Hepatocyte (in vitro differentiated cells): ENCODE measurements at regions not wholly inside any gene's neighbourhood (a gene's known extent, or its start where the extent isn't known, plus 50 kb on each side); places are given as distances from the start of the nearest gene placed in this dataset.

Experiments used
- DNase-seq: peaks from one replicate; pipeline ENCODE4 v3.0.0-alpha.2; 2016; ENCODE audit warnings: low spot score
- H2AFZ ChIP-seq: fragments of 200-600 bp; sonication (generic); 2 replicates; pipeline ENCODE4 v1.6.0; 2016; ENCODE audit warnings: antibody characterized with exemption, mild to moderate bottlenecking
- H3K27ac ChIP-seq: fragments of 200-600 bp; sonication (generic); 2 replicates; pipeline ENCODE4 v1.5.1; 2016; ENCODE audit warnings: mild to moderate bottlenecking
- H3K27me3 ChIP-seq: fragments of 200-600 bp; sonication (generic); 2 replicates; pipeline ENCODE4 v1.6.1; 2016
- H3K36me3 ChIP-seq: fragments of 200-600 bp; sonication (generic); replicated peaks from 2 replicates; pipeline ENCODE4 v1.5.1; 2016; ENCODE audit warnings: low read depth; ENCODE audit not compliant: insufficient read depth
- H3K4me1 ChIP-seq: fragments of 200-600 bp; sonication (generic); 2 replicates; pipeline ENCODE4 v1.5.1; 2016; ENCODE audit warnings: mild to moderate bottlenecking, moderate library complexity; ENCODE audit not compliant: insufficient read depth
- H3K4me2 ChIP-seq: fragments of 200-600 bp; sonication (generic); 2 replicates; pipeline ENCODE4 v1.6.0; 2016
- H3K4me3 ChIP-seq: fragments of 200-600 bp; sonication (generic); 2 replicates; pipeline ENCODE4 v1.5.1; 2016; ENCODE audit warnings: mild to moderate bottlenecking
- H3K79me2 ChIP-seq: fragments of 200-600 bp; sonication (generic); 2 replicates; pipeline ENCODE4 v1.6.0; 2017; ENCODE audit warnings: mild to moderate bottlenecking
- H3K9me2 ChIP-seq: fragments of 200-600 bp; sonication (generic); replicated peaks from 2 replicates; pipeline ENCODE4 v1.6.0; 2017; ENCODE audit warnings: mild to moderate bottlenecking; ENCODE audit not compliant: insufficient read depth
- H3K9me3 ChIP-seq: fragments of 200-600 bp; sonication (generic); 2 replicates; pipeline ENCODE4 v1.5.1; 2016; ENCODE audit warnings: low read depth, mild to moderate bottlenecking
- H4K20me1 ChIP-seq: fragments of 200-600 bp; sonication (generic); 2 replicates; pipeline ENCODE4 v1.6.0; 2016; ENCODE audit warnings: mild to moderate bottlenecking; ENCODE audit not compliant: insufficient read depth, poor library complexity, severe bottlenecking
- CTCF ChIP-seq: fragments of 200-600 bp; sonication (generic); IDR thresholded peaks from 2 replicates; pipeline ENCODE4 v1.5.1; 2016; ENCODE audit warnings: antibody characterized with exemption, mild to moderate bottlenecking; ENCODE audit not compliant: poor library complexity
- EZH2 ChIP-seq: fragments of 200-600 bp; sonication (generic); IDR thresholded peaks from 2 replicates; pipeline ENCODE4 v1.6.1; 2016; ENCODE audit warnings: antibody characterized with exemption, mild to moderate bottlenecking, borderline replicate concordance
- EZH2phosphoT487 ChIP-seq: fragments of 200-600 bp; sonication (generic); IDR thresholded peaks from one replicate; pipeline ENCODE4 v1.6.1; 2018; ENCODE audit warnings: antibody characterized with exemption, mild to moderate bottlenecking, low read depth, moderate library complexity; ENCODE audit not compliant: unreplicated experiment, severe bottlenecking
- WGBS: methylation state at CpG from one replicate; pipeline ENCODE4 v1.1.6; 2016; ENCODE audit warnings: low lambda C conversion rate; ENCODE audit errors: missing lambda C conversion rate; 5-methylcytosine and 5-hydroxymethylcytosine counted together

- TF ChIP-seq EZH2phosphoT487 (no peak), CTCF (no peak), EZH2 (no peak)
- H4K20me1 ChIP-seq: no peaks in the 10 kb centered on the region
These were observed 264.0 kb upstream of the ANO5 start for GRCh38 chr11:21928847-21929246.

GRCh38 chr11:21930408-21930807 lies 262.5 kb upstream of the ANO5 start:
- Histone ChIP-seq H3K9me3 (no peaks in the 10 kb centered on the region), H2AFZ (no peak overlapping the region), H4K20me1 (no peaks in the 10 kb centered on the region), H3K4me1 (no peaks in the 10 kb centered on the region), H3K27ac (no peak overlapping the region), H3K9me2 (no peaks in the 10 kb centered on the region), H3K27me3 (no peaks in the 10 kb centered on the region), H3K79me2 (no peaks in the 10 kb centered on the region), H3K4me2 (no peak overlapping the region), H3K36me3 (no peaks in the 10 kb centered on the region), H3K4me3 (no peak overlapping the region)
- TF ChIP-seq EZH2phosphoT487 (no peak), CTCF (no peak), EZH2 (no peak)
- 94% methylated on average over 2 of the region's 2 CpGs for WGBS
- no peak for DNase-seq

More at GRCh38 chr11:21928847-21929246, 264.0 kb upstream of the ANO5 start:
- H3K79me2 ChIP-seq: no peaks in the 10 kb centered on the region
- H3K27me3 ChIP-seq: no peaks in the 10 kb centered on the region
- no peak for DNase-seq
- H3K36me3 ChIP-seq: no peaks in the 10 kb centered on the region
- no peaks in the 10 kb centered on the region for H3K4me1 ChIP-seq
- no peak overlapping the region for H3K27ac ChIP-seq
- H3K9me2 ChIP-seq: no peaks in the 10 kb centered on the region
- H3K4me3 ChIP-seq: no peak overlapping the region
- no peak overlapping the region for H2AFZ ChIP-seq
- WGBS: 76% methylated on average over 2 of the region's 2 CpGs
- H3K9me3 ChIP-seq: no peaks in the 10 kb centered on the region
- no peak overlapping the region for H3K4me2 ChIP-seq

GRCh38 chr11:21931436-21932101 lies 261.3 kb upstream of the ANO5 start:
- TF ChIP-seq EZH2phosphoT487 (no peak), EZH2 (no peak), CTCF (no peak)
- Histone ChIP-seq H3K79me2 (no peaks in the 10 kb centered on the region), H3K27ac (no peak overlapping the region), H3K4me2 (no peak overlapping the region), H4K20me1 (no peaks in the 10 kb centered on the region), H3K4me1 (no peaks in the 10 kb centered on the region), H3K9me3 (no peaks in the 10 kb centered on the region), H3K36me3 (no peaks in the 10 kb centered on the region), H3K27me3 (no peaks in the 10 kb centered on the region), H3K9me2 (no peaks in the 10 kb centered on the region), H2AFZ (no peak overlapping the region), H3K4me3 (no peak overlapping the region)
- no peak for DNase-seq
- 95% methylated on average over 11 of the region's 11 CpGs for WGBS

- no peak overlapping the region for H3K4me3 ChIP-seq
- H3K27ac ChIP-seq: no peak overlapping the region
- H3K79me2 ChIP-seq: no peaks in the 10 kb centered on the region
- H3K9me2 ChIP-seq: no peaks in the 10 kb centered on the region
- DNase-seq: no peak
- H2AFZ ChIP-seq: no peak overlapping the region
- no peaks in the 10 kb centered on the region for H3K9me3 ChIP-seq
- no peaks in the 10 kb centered on the region for H3K36me3 ChIP-seq
- TF ChIP-seq EZH2phosphoT487 (no peak), EZH2 (no peak), CTCF (peak; percentile 43)
- H3K27me3 ChIP-seq: no peaks in the 10 kb centered on the region
- H3K4me1 ChIP-seq: no peaks in the 10 kb centered on the region
- no peaks in the 10 kb centered on the region for H4K20me1 ChIP-seq
- H3K4me2 ChIP-seq: no peak overlapping the region
- WGBS: 61% methylated on average over 1 of the region's 1 CpG
These were observed 259.8 kb upstream of the ANO5 start for GRCh38 chr11:21933095-21933494.
